OCI-LY1 (cell line): ENCODE measurements at regions not wholly inside any gene's neighbourhood (a gene's known extent, or its start where the extent isn't known, plus 50 kb on each side); places are given as distances from the start of the nearest gene placed in this dataset.
"Not testable (repeated sequence)": the region's sequence is repeated elsewhere in the genome, so short reads cannot be mapped to it uniquely, and the experiment has no call there.

Experiments
- H2AFZ ChIP-seq: fragments of 200-600 bp; sonication (generic), shearing (Covaris generic); 2 replicates; pipeline ENCODE4 v1.6.0; 2014; ENCODE audit warnings: antibody characterized with exemption, mild to moderate bottlenecking, low read length
- H3F3A ChIP-seq: fragments of 200-600 bp; sonication (generic), shearing (Covaris generic); 2 replicates; pipeline ENCODE4 v1.6.0; 2014; ENCODE audit warnings: mild to moderate bottlenecking, antibody characterized with exemption, low read length, moderate library complexity; ENCODE audit not compliant: insufficient read depth
- H3K27ac ChIP-seq: fragments of 200-600 bp; sonication (generic); 2 replicates; pipeline ENCODE4 v1.5.1; 2014; ENCODE audit warnings: low read length, mixed run types, mild to moderate bottlenecking, low read depth; ENCODE audit not compliant: poor library complexity, severe bottlenecking
- H3K27me3 ChIP-seq: fragments of 200-600 bp; sonication (generic); 2 replicates; pipeline ENCODE4 v1.6.0; 2014; ENCODE audit warnings: antibody characterized with exemption, mild to moderate bottlenecking, low read length, moderate library complexity; ENCODE audit not compliant: insufficient read depth
- H3K36me3 ChIP-seq: fragments of 200-600 bp; sonication (generic); 2 replicates; pipeline ENCODE4 v1.6.1; 2014; ENCODE audit warnings: mild to moderate bottlenecking, antibody characterized with exemption, low read length, moderate library complexity, mixed read lengths; ENCODE audit not compliant: insufficient read depth
- H3K4me1 ChIP-seq: fragments of 200-600 bp; sonication (generic); 2 replicates; pipeline ENCODE4 v1.5.1; 2014; ENCODE audit warnings: mild to moderate bottlenecking, low read length, moderate library complexity; ENCODE audit not compliant: insufficient read depth, severe bottlenecking
- H3K4me2 ChIP-seq: fragments of 200-600 bp; sonication (generic), shearing (Covaris generic); 2 replicates; pipeline ENCODE4 v1.6.1; 2014; ENCODE audit warnings: low read length
- H3K4me3 ChIP-seq: fragments of 200-600 bp; sonication (generic); 2 replicates; pipeline ENCODE4 v1.5.1; 2014; ENCODE audit warnings: low read length, low read depth, mild to moderate bottlenecking, mixed read lengths; ENCODE audit not compliant: poor library complexity, severe bottlenecking
- H3K79me2 ChIP-seq: fragments of 200-600 bp; shearing (Covaris generic); 2 replicates; pipeline ENCODE4 v1.6.1; 2016; ENCODE audit warnings: mixed run types, low read length, mixed read lengths; ENCODE audit not compliant: insufficient read depth
- H3K9ac ChIP-seq: fragments of 200-600 bp; sonication (generic), shearing (Covaris generic); 2 replicates; pipeline ENCODE4 v1.6.1; 2014; ENCODE audit warnings: mild to moderate bottlenecking, low read length, mixed read lengths
- H3K9me2 ChIP-seq: fragments of 200-600 bp; sonication (generic), shearing (Covaris generic); 2 replicates; pipeline ENCODE4 v1.6.1; 2014; ENCODE audit warnings: low read depth, mild to moderate bottlenecking, low read length, mixed read lengths
- H3K9me3 ChIP-seq: fragments of 200-600 bp; shearing (Covaris generic); 2 replicates; pipeline ENCODE4 v1.6.1; 2014; ENCODE audit warnings: low read length, mixed read lengths
- H4K20me1 ChIP-seq: fragments of 200-600 bp; sonication (generic), shearing (Covaris generic); 2 replicates; pipeline ENCODE4 v1.6.0; 2016; ENCODE audit warnings: mild to moderate bottlenecking, low read length; ENCODE audit not compliant: insufficient read depth
- CTCF ChIP-seq: fragments of 200-600 bp; sonication (generic), shearing (Covaris generic); IDR thresholded peaks from 2 replicates; pipeline ENCODE4 v1.5.1; 2017; ENCODE audit warnings: mild to moderate bottlenecking, antibody characterized with exemption, low read length, moderate library complexity, mixed read lengths
- EZH2 ChIP-seq: fragments of 200-600 bp; sonication (generic), shearing (Covaris generic); IDR thresholded peaks from 2 replicates; pipeline ENCODE4 v1.8.0; 2017; ENCODE audit warnings: borderline replicate concordance, mixed run types, mild to moderate bottlenecking, antibody characterized with exemption, low read length, moderate library complexity, mixed read lengths

DNA sequence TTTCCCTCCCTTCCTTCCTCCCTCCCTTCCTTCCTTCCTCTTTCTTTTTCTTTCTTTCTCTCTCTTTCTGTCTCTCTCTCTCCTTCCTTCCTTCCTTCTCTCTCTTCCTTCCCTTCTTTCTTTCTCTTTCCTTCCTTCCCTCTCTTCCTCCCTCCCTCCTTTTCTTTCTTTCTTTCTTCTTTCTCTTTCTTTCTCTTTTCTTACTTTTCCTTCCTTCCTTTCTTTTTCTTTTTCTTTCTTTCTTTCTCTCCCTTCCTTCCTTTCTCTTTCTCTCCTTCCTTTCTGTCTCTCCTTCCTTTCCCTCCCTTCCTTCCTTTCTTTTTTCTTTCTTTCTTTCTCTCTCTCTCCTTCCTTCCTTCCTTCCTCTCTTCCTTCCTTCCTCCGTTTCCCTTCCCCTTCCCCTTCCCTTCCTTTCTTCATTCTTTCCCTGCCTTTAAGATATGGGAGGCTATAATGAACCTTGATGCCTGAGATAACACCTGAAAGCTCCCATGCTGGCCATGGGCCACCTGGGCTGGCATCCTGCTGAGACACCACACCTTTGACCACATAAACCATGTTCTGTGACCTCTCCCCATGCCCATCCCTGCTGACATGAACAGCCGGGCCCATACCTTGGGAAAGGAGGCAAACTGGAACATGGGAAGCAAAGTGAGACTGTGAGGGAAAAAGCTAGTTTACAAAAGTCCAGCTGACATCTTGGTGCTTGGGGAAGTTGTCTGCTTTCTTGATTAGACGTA is 197.8 kb upstream of the ZNF618 start:
- H3K79me2 ChIP-seq, result no peaks in the 10 kb centered on the region
- no peaks in the 10 kb centered on the region for H3K4me1 ChIP-seq
- H3K4me2 ChIP-seq, result no peak overlapping the region
- no peak overlapping the region for H3K9ac ChIP-seq
- no peaks in the 10 kb centered on the region for H3K27me3 ChIP-seq
- H3K36me3 ChIP-seq, result no peaks in the 10 kb centered on the region
- no peaks in the 10 kb centered on the region for H4K20me1 ChIP-seq
- H3K27ac ChIP-seq, result no peak overlapping the region
- no peak for TF ChIP-seq CTCF
- TF ChIP-seq EZH2, result no peak
- no peaks in the 10 kb centered on the region for H3F3A ChIP-seq
- H3K9me2 ChIP-seq, result no peaks in the 10 kb centered on the region
- H3K9me3 ChIP-seq, result no peaks in the 10 kb centered on the region
- no peak overlapping the region for H2AFZ ChIP-seq
- no peak overlapping the region for H3K4me3 ChIP-seq

GRCh38 chr9:113678859-113679256 is 197.3 kb upstream of the ZNF618 start:
- Histone ChIP-seq H3K9ac (no peak overlapping the region), H3K9me3 (no peaks in the 10 kb centered on the region), H3F3A (no peaks in the 10 kb centered on the region), H3K9me2 (no peaks in the 10 kb centered on the region), H3K36me3 (no peaks in the 10 kb centered on the region), H3K4me3 (no peak overlapping the region), H3K27me3 (no peaks in the 10 kb centered on the region), H3K79me2 (no peaks in the 10 kb centered on the region), H3K4me1 (no peaks in the 10 kb centered on the region), H4K20me1 (no peaks in the 10 kb centered on the region), H2AFZ (no peak overlapping the region), H3K27ac (no peak overlapping the region), H3K4me2 (no peak overlapping the region)
- TF ChIP-seq CTCF, result no peak
- no peak for TF ChIP-seq EZH2

DNA sequence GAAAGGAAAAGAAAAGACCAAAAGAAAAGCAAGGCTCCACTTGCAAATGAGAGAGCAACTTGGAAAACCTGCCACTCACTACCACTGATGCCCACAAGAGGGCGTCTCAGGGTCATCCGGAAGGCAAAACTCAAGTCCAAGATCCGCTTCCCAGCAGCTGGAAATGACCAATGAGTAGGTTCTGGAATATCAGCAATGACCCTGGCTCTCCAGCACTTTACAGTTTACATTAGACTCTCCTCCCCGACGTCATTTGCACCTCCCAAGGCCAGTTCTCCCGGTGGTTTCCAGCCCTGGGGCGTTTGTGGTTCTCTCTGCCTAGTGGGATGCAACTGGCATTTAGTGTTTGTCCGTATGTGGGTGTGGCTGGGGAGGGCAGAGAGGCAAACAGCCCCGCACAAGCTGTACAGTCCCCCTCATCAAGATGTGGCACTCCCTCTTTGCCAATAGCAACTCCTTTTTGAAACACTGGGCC is 193.8 kb upstream of the ZNF618 start:
- Histone ChIP-seq H3K4me2 (no peak overlapping the region), H4K20me1 (no peaks in the 10 kb centered on the region), H3K4me1 (no peaks in the 10 kb centered on the region), H3K79me2 (no peaks in the 10 kb centered on the region), H3K9me2 (no peaks in the 10 kb centered on the region), H3K9ac (no peak overlapping the region), H3F3A (no peaks in the 10 kb centered on the region), H3K27ac (no peak overlapping the region), H3K36me3 (no peaks in the 10 kb centered on the region), H2AFZ (no peak overlapping the region), H3K27me3 (no peaks in the 10 kb centered on the region), H3K4me3 (no peak overlapping the region), H3K9me3 (no peaks in the 10 kb centered on the region)
- TF ChIP-seq EZH2, result no peak
- peak; percentile 92 for TF ChIP-seq CTCF

DNA sequence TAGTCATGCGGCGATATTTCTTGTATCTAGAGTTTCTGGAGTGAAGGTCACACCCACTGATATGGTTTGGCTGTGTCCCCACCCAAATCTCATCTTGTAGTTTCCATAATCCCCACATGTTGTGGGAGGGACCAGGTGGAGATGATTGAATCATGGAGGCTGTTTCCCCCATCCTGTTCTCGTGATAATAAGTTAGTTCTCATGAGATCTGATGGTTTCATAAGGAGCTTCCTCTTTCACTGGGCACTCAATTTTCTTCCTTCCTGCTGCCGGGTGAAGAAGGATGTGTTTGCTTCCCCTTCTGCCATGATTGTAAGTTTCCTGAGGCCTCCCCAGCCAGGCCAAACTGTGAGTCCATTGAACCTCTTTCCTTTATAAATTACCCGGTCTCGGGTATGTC is 190.5 kb upstream of the ZNF618 start:
- H3K79me2 ChIP-seq, H3K27ac ChIP-seq, H3K36me3 ChIP-seq, H3K9ac ChIP-seq, H3K4me2 ChIP-seq, H3F3A ChIP-seq, H3K9me2 ChIP-seq, H2AFZ ChIP-seq, H3K9me3 ChIP-seq, H3K4me3 ChIP-seq, H3K27me3 ChIP-seq, H4K20me1 ChIP-seq, H3K4me1 ChIP-seq: not testable (repeated sequence)
